ENCODE measurements at regions not wholly inside any gene's neighbourhood (a gene's known extent, or its start where the extent isn't known, plus 50 kb on each side); places are given as distances from the start of the nearest gene placed in this dataset.

- ChIA-PET POLR2A (interaction anchor here (0.8 to 1.3 kb wide), 4 partner anchors 14 to 313 kb away, joined by 3 to 5 read pairs (median 4); partner anchors contain the start of genes MAD2L1BP and VEGFA), CTCF (interaction anchor here (0.9 to 1.8 kb wide), 3 partner anchors 93 to 179 kb away, joined by 3 to 7 read pairs (median 4); partner anchors contain the start of gene VEGFA)
- no peak for DNase-seq (ENCODE audit: extremely low spot score)
- no peak for TF ChIP-seq FOXM1 (IDR thresholded peaks at IDR 0.05; ENCODE audit: borderline replicate concordance)
- no peak for TF ChIP-seq TARDBP (IDR thresholded peaks at IDR 0.05)
- no peak for TF ChIP-seq LEF1 (IDR thresholded peaks at IDR 0.05; ENCODE audit: borderline replicate concordance)
- no peak for TF ChIP-seq ELF4 (IDR thresholded peaks at IDR 0.05)
- TF ChIP-seq CTBP1 (IDR thresholded peaks at IDR 0.05; ENCODE audit: borderline replicate concordance) = no peak
- TF ChIP-seq L3MBTL2 (conservative IDR thresholded peaks at IDR 0.05) = no peak
- no peak for TF ChIP-seq SUZ12 (IDR thresholded peaks at IDR 0.05)
- TF ChIP-seq NFRKB (IDR thresholded peaks at IDR 0.05) = no peak
Observed at GRCh38 chr6:43948527-43949485, 178.4 kb downstream of the MRPL14 start.

DNA sequence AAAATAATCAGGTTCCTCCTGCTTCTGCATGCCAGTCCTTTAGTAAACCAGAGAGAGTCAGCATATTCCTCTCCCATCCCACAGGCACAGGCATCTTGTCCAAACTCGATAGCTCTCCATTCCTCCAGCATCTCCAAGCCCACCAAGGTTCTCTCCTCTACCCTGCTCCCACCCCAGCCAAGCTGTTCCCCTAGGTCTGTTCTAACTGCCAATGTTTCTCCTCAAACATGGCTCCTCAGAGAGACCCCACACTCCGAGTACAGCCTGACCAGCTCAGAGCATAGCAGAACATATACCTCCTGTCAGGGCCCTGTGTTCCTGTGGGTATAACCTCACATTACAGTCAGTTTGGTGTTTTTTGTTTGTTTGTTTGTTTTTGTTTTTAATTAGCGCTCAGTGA is 177.8 kb downstream of the VEGFA start:
- TF ChIP-seq BHLHE40 (IDR thresholded peaks at IDR 0.05; ENCODE audit: borderline replicate concordance) (no peak), PKNOX1 (IDR thresholded peaks at IDR 0.05) (no peak), FOXA1 (IDR thresholded peaks at IDR 0.05) (no peak), L3MBTL2 (conservative IDR thresholded peaks at IDR 0.05) (no peak), SP1 (IDR thresholded peaks at IDR 0.05) (no peak), CTBP1 (IDR thresholded peaks at IDR 0.05; ENCODE audit: borderline replicate concordance) (no peak), ZNF384 (IDR thresholded peaks at IDR 0.05) (no peak), LEF1 (IDR thresholded peaks at IDR 0.05; ENCODE audit: borderline replicate concordance) (no peak), NFRKB (IDR thresholded peaks at IDR 0.05) (no peak), FOXM1 (IDR thresholded peaks at IDR 0.05; ENCODE audit: borderline replicate concordance) (no peak), SUZ12 (IDR thresholded peaks at IDR 0.05) (no peak), HDGF (IDR thresholded peaks at IDR 0.05; ENCODE audit: borderline replicate concordance) (no peak), ELF4 (IDR thresholded peaks at IDR 0.05) (no peak), ARNT (IDR thresholded peaks at IDR 0.05) (no peak), TARDBP (IDR thresholded peaks at IDR 0.05) (no peak)
- CTCF ChIA-PET = interaction anchor here (1.8 kb wide), 1 partner anchor 174 kb away, joined by 7 read pairs; no protein-coding TSS in a partner anchor
- DNase-seq (ENCODE audit: extremely low spot score) = no peak
- POLR2A ChIA-PET = interaction anchor here (1.0 kb wide), 1 partner anchor 22 kb away, joined by 3 read pairs; no protein-coding TSS in a partner anchor

GRCh38 chr6:43946641-43947363 is 176.8 kb downstream of the VEGFA start:
- TF ChIP-seq CTBP1 (IDR thresholded peaks at IDR 0.05; ENCODE audit: borderline replicate concordance) = no peak
- no peak for TF ChIP-seq L3MBTL2 (conservative IDR thresholded peaks at IDR 0.05)
- no peak for TF ChIP-seq LEF1 (IDR thresholded peaks at IDR 0.05; ENCODE audit: borderline replicate concordance)
- TF ChIP-seq ARNT (IDR thresholded peaks at IDR 0.05) = no peak
- TF ChIP-seq NFRKB (IDR thresholded peaks at IDR 0.05) = no peak
- no peak for TF ChIP-seq BHLHE40 (IDR thresholded peaks at IDR 0.05; ENCODE audit: borderline replicate concordance)
- CTCF ChIA-PET = no interaction called here
- POLR2A ChIA-PET = interaction anchor here (1.7 kb wide), 1 partner anchor 10 kb away, joined by 5 read pairs; no protein-coding TSS in a partner anchor
- no peak for DNase-seq (ENCODE audit: extremely low spot score)

DNA sequence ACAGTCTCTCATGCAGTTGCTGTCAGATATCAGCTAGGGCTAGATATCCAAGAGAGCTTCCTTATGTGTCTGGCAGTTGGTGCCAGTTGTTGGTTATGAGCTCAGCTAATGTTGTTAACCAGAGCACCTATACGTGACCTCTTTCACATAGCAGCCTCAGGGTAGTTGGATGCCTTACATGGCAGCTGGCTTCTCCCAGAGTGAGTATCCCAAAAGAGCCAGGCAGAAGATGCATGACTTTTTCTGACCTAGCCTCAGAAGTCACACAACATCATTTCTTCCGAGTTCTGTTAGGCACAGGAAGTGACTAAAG is 175.7 kb downstream of the VEGFA start:
- TF ChIP-seq FOXK2 (IDR thresholded peaks at IDR 0.05) = no peak
- no peak for TF ChIP-seq HDGF (IDR thresholded peaks at IDR 0.05; ENCODE audit: borderline replicate concordance)
- no peak for TF ChIP-seq FOXA1 (IDR thresholded peaks at IDR 0.05)
- no peak for TF ChIP-seq TARDBP (IDR thresholded peaks at IDR 0.05)
- TF ChIP-seq NFRKB (IDR thresholded peaks at IDR 0.05) = no peak
- TF ChIP-seq FOXM1 (IDR thresholded peaks at IDR 0.05; ENCODE audit: borderline replicate concordance) = no peak
- TF ChIP-seq L3MBTL2 (conservative IDR thresholded peaks at IDR 0.05) = no peak
- ChIA-PET POLR2A (interaction anchor here (1.7 kb wide), 1 partner anchor 9 kb away, joined by 5 read pairs; no protein-coding TSS in a partner anchor), CTCF (no interaction called here)
- no peak for DNase-seq (ENCODE audit: extremely low spot score)

- no peak for TF ChIP-seq BHLHE40 (IDR thresholded peaks at IDR 0.05; ENCODE audit: borderline replicate concordance)
- TF ChIP-seq PKNOX1 (IDR thresholded peaks at IDR 0.05) = no peak
- TF ChIP-seq NFRKB (IDR thresholded peaks at IDR 0.05) = no peak
- TF ChIP-seq SP1 (IDR thresholded peaks at IDR 0.05) = no peak
- TF ChIP-seq ARNT (IDR thresholded peaks at IDR 0.05) = no peak
- no peak for TF ChIP-seq TARDBP (IDR thresholded peaks at IDR 0.05)
- TF ChIP-seq FOXK2 (IDR thresholded peaks at IDR 0.05) = no peak
- TF ChIP-seq FOXA1 (IDR thresholded peaks at IDR 0.05) = no peak
- no peak for TF ChIP-seq ZNF384 (IDR thresholded peaks at IDR 0.05)
- no peak for TF ChIP-seq ELF4 (IDR thresholded peaks at IDR 0.05)
- no peak for TF ChIP-seq CTBP1 (IDR thresholded peaks at IDR 0.05; ENCODE audit: borderline replicate concordance)
- TF ChIP-seq L3MBTL2 (conservative IDR thresholded peaks at IDR 0.05) = no peak
- no peak for TF ChIP-seq HDGF (IDR thresholded peaks at IDR 0.05; ENCODE audit: borderline replicate concordance)
- no peak for TF ChIP-seq LEF1 (IDR thresholded peaks at IDR 0.05; ENCODE audit: borderline replicate concordance)
- TF ChIP-seq SUZ12 (IDR thresholded peaks at IDR 0.05) = no peak
- TF ChIP-seq FOXM1 (IDR thresholded peaks at IDR 0.05; ENCODE audit: borderline replicate concordance) = no peak
- POLR2A ChIA-PET = interaction anchor here (1.7 to 1.8 kb wide), 2 partner anchors 9 to 11 kb away, joined by 4 to 5 read pairs; no protein-coding TSS in a partner anchor
- CTCF ChIA-PET = no interaction called here
Observed at GRCh38 chr6:43944908-43945767, 175.1 kb downstream of the VEGFA start.

More at GRCh38 chr6:43944908-43945767, 175.1 kb downstream of the VEGFA start:
- no peak for DNase-seq (ENCODE audit: extremely low spot score)
